MM.1S (cell line): ENCODE measurements at regions not wholly inside any gene's neighbourhood (a gene's known extent, or its start where the extent isn't known, plus 50 kb on each side); places are given as distances from the start of the nearest gene placed in this dataset.

Experiments used
- DNase-seq: peaks from one replicate; pipeline ENCODE4 v3.0.0-alpha.2; 2015
- H2AFZ ChIP-seq: fragments of 300-600 bp; sonication (generic); 2 replicates; pipeline ENCODE4 v1.6.0; 2016; ENCODE audit warnings: antibody characterized with exemption, low read length
- H3F3A ChIP-seq: fragments of 300-600 bp; sonication (generic); 2 replicates; pipeline ENCODE4 v1.6.1; 2016; ENCODE audit warnings: mild to moderate bottlenecking, antibody characterized with exemption, low read length, moderate library complexity, mixed read lengths; ENCODE audit not compliant: insufficient read depth
- H3K27ac ChIP-seq: fragments of 300-600 bp; sonication (generic); 2 replicates; pipeline ENCODE4 v1.5.1; 2016; ENCODE audit warnings: mild to moderate bottlenecking, low read length
- H3K27me3 ChIP-seq: fragments of 300-600 bp; sonication (generic); replicated peaks from 2 replicates; pipeline ENCODE4 v1.6.0; 2016; ENCODE audit warnings: low read length; ENCODE audit not compliant: insufficient read depth
- H3K36me3 ChIP-seq: fragments of 300-600 bp; sonication (generic); replicated peaks from 2 replicates; pipeline ENCODE4 v1.6.1; 2016; ENCODE audit warnings: mild to moderate bottlenecking, low read length, mixed read lengths; ENCODE audit not compliant: insufficient read depth
- H3K4me1 ChIP-seq: fragments of 300-600 bp; sonication (generic); 2 replicates; pipeline ENCODE4 v1.6.1; 2016; ENCODE audit warnings: low read length, mixed read lengths
- H3K4me2 ChIP-seq: fragments of 300-600 bp; sonication (generic); 2 replicates; pipeline ENCODE4 v1.6.0; 2016; ENCODE audit warnings: low read depth, low read length
- H3K4me3 ChIP-seq: fragments of 300-600 bp; sonication (generic); 2 replicates; pipeline ENCODE4 v1.5.1; 2016; ENCODE audit warnings: low read length, mixed read lengths
- H3K79me2 ChIP-seq: fragments of 300-600 bp; sonication (generic); 2 replicates; pipeline ENCODE4 v1.6.1; 2016; ENCODE audit warnings: mixed run types, low read length, mixed read lengths
- H3K9ac ChIP-seq: fragments of 300-600 bp; sonication (generic); 2 replicates; pipeline ENCODE4 v1.6.1; 2016; ENCODE audit warnings: low read length, mixed read lengths
- H3K9me2 ChIP-seq: fragments of 300-600 bp; sonication (generic); replicated peaks from 2 replicates; pipeline ENCODE4 v1.6.1; 2016; ENCODE audit warnings: mild to moderate bottlenecking, low read length, mixed read lengths; ENCODE audit not compliant: insufficient read depth
- H3K9me3 ChIP-seq: fragments of 300-600 bp; sonication (generic); replicated peaks from 2 replicates; pipeline ENCODE4 v1.6.1; 2016; ENCODE audit warnings: mild to moderate bottlenecking, low read length, mixed read lengths; ENCODE audit not compliant: insufficient read depth
- H4K20me1 ChIP-seq: fragments of 300-600 bp; sonication (generic); 2 replicates; pipeline ENCODE4 v1.6.1; 2016; ENCODE audit warnings: mild to moderate bottlenecking, low read length, moderate library complexity, mixed read lengths; ENCODE audit not compliant: insufficient read depth
- EZH2 ChIP-seq: fragments of 300-600 bp; sonication (generic); optimal IDR thresholded peaks from 2 replicates; pipeline ENCODE3; 2017; ENCODE audit warnings: low read depth, mild to moderate bottlenecking, antibody characterized with exemption, low read length, mixed read lengths
- EZH2phosphoT487 ChIP-seq: fragments of 300-600 bp; sonication (generic); IDR thresholded peaks from 2 replicates; pipeline ENCODE4 v1.6.1; 2018; ENCODE audit warnings: antibody characterized with exemption, low read length
- TF ChIP-seq, protein P1 (sequence below): fragments of 300-600 bp; sonication (generic); IDR thresholded peaks from 2 replicates; pipeline ENCODE4 v1.5.1; 2016; ENCODE audit warnings: antibody characterized with exemption, low read length, mixed read lengths

DNA sequence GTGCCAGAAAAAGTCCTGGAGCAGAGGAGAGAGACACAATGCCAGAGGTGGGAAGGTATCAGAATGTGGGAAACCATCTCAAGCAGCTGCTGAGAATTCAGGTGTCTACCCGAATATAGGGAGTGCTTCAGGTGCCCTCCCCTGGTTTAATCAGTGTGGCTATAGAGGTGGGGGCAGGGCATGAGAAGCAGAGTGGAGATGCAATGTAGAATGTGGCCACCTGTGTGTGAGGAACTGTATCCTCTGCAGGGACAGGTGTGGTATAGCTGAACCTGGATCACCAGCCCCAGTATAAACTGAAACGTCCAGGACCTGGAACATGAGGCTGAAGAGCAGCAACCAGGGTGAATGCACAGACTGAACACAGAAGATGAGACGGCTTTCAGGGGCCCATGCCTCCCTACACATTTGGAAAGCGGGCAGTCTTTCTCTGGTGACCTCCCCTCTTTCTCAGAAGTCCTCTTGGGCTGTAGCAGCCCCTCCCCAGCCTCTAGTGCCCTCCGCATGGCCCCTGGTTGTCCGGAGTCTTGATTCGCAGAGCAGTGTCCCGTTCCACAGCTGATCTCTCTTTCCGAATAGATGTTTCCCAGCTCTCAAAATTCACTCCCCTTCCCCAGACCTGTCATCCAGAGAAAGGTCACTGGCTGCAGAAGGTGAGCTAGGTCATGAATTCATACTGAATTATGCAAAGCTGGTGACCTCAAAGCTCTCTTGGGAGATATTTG lies 103.1 kb downstream of the ABHD5 start:
- H3K4me1 ChIP-seq: no peaks in the 10 kb centered on the region
- H3K9me3 ChIP-seq: no peaks in the 10 kb centered on the region
- H3K4me2 ChIP-seq: no peak overlapping the region
- TF ChIP-seq EZH2: no peak
- no peak for TF ChIP-seq EZH2phosphoT487
- TF ChIP-seq, protein P1, sequence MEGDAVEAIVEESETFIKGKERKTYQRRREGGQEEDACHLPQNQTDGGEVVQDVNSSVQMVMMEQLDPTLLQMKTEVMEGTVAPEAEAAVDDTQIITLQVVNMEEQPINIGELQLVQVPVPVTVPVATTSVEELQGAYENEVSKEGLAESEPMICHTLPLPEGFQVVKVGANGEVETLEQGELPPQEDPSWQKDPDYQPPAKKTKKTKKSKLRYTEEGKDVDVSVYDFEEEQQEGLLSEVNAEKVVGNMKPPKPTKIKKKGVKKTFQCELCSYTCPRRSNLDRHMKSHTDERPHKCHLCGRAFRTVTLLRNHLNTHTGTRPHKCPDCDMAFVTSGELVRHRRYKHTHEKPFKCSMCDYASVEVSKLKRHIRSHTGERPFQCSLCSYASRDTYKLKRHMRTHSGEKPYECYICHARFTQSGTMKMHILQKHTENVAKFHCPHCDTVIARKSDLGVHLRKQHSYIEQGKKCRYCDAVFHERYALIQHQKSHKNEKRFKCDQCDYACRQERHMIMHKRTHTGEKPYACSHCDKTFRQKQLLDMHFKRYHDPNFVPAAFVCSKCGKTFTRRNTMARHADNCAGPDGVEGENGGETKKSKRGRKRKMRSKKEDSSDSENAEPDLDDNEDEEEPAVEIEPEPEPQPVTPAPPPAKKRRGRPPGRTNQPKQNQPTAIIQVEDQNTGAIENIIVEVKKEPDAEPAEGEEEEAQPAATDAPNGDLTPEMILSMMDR: no peak
- H3K9ac ChIP-seq: no peak overlapping the region
- no peaks in the 10 kb centered on the region for H3K9me2 ChIP-seq
- no peaks in the 10 kb centered on the region for H3K27me3 ChIP-seq
- no peak overlapping the region for H3K27ac ChIP-seq
- no peaks in the 10 kb centered on the region for H3K36me3 ChIP-seq
- no peaks in the 10 kb centered on the region for H4K20me1 ChIP-seq
- no peak overlapping the region for H3K4me3 ChIP-seq
- DNase-seq: no peak
- H3F3A ChIP-seq: no peaks in the 10 kb centered on the region
- H3K79me2 ChIP-seq: no peaks in the 10 kb centered on the region
- H2AFZ ChIP-seq: no peak overlapping the region

DNA sequence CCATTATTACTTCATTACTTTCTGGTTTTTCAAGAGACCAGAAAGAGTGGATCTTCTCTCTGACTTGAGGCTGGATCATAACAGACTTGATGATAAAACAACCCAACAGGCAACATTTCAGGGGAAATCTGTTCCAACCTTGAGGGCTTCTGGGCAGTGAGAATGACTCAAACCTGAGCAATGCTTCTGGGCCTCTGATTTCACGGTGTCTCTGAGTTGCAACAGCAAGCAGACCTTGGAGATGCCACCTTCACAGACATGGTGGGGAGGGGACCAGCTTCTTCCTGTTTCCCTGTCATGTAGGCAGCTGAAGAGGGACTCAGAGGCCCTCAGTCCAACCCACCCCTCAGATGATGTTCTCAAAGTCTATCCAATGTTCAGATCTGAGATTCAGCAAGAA lies 104.0 kb downstream of the ABHD5 start:
- Histone ChIP-seq H3F3A (no peaks in the 10 kb centered on the region), H3K9ac (no peak overlapping the region), H3K4me2 (no peak overlapping the region), H3K4me3 (no peak overlapping the region), H4K20me1 (no peaks in the 10 kb centered on the region), H2AFZ (no peak overlapping the region), H3K4me1 (no peaks in the 10 kb centered on the region), H3K9me3 (no peaks in the 10 kb centered on the region), H3K79me2 (no peaks in the 10 kb centered on the region), H3K27me3 (no peaks in the 10 kb centered on the region), H3K27ac (no peak overlapping the region), H3K36me3 (no peaks in the 10 kb centered on the region), H3K9me2 (no peaks in the 10 kb centered on the region)
- DNase-seq: no peak
- TF ChIP-seq, protein P1: no peak
- TF ChIP-seq EZH2 (no peak), EZH2phosphoT487 (no peak)

DNA sequence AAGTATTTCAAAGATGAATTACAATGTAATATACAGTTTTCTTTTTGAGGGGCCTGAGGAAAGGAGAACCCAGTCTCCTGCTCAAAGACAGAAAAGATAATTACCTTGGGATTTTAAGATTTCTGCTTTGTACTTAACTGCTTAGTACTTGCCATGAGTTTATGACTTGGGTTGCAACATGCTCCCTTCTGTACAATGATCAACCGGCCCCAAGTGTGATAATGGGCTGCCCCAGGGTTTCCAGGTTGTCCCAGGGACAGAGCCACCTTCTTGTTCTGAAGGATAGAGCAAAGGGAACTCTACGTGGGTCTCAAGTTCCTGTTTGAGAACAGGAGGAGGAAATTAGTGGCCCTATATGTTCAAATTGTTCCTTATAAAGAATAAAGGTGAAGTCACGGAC lies 104.8 kb downstream of the ABHD5 start:
- H2AFZ ChIP-seq: no peak overlapping the region
- H3K79me2 ChIP-seq: no peaks in the 10 kb centered on the region
- H3K27me3 ChIP-seq: no peaks in the 10 kb centered on the region
- H3K4me1 ChIP-seq: no peaks in the 10 kb centered on the region
- H3K9me2 ChIP-seq: no peaks in the 10 kb centered on the region
- H3F3A ChIP-seq: no peaks in the 10 kb centered on the region
- no peak for DNase-seq
- no peaks in the 10 kb centered on the region for H4K20me1 ChIP-seq
- no peak overlapping the region for H3K9ac ChIP-seq
- H3K4me3 ChIP-seq: no peak overlapping the region
- H3K9me3 ChIP-seq: no peaks in the 10 kb centered on the region
- H3K4me2 ChIP-seq: no peak overlapping the region
- no peak overlapping the region for H3K27ac ChIP-seq
- TF ChIP-seq EZH2: no peak
- TF ChIP-seq EZH2phosphoT487: no peak
- TF ChIP-seq, protein P1: no peak
- H3K36me3 ChIP-seq: no peaks in the 10 kb centered on the region
